A673 (cell line): ENCODE measurements at regions not wholly inside any gene's neighbourhood (a gene's known extent, or its start where the extent isn't known, plus 50 kb on each side); places are given as distances from the start of the nearest gene placed in this dataset.
"Not testable (repeated sequence)": the region's sequence is repeated elsewhere in the genome, so short reads cannot be mapped to it uniquely, and the experiment has no call there.

Experiments used
- BruUV-seq: library from RNA; stranded (reverse); fragments of 400-500 nt; replicated peaks from 2 replicates; lab custom pipeline; 2021; lab: Mats Ljungman, UMichigan
- CTCF ChIA-PET: fragments of 300-600 bp; sonication (Branson Sonifier 250); formaldehyde crosslinking; loops from one replicate; lab custom pipeline; 2022; ENCODE audit warnings: antibody characterized with exemption; lab: Charles Lee
- POLR2A ChIA-PET: fragments of 300-600 bp; sonication (Branson Sonifier 250); formaldehyde crosslinking; loops from one replicate; lab custom pipeline; 2022; ENCODE audit warnings: antibody characterized with exemption; ENCODE audit not compliant: low non-redundant PET; lab: Charles Lee
- DNase-seq: peaks from one replicate; pipeline ENCODE4 v3.0.0-alpha.2; 2015; ENCODE audit warnings: low spot score
- H3K27ac ChIP-seq: fragments of 200-600 bp; sonication (generic); 2 replicates; pipeline ENCODE4 v1.5.1; 2016; ENCODE audit warnings: mixed run types, low read depth, mild to moderate bottlenecking, mixed read lengths, antibody characterized with exemption, low read length; ENCODE audit not compliant: poor library complexity, severe bottlenecking
- H3K27me3 ChIP-seq: fragments of 200-600 bp; sonication (generic); replicated peaks from 2 replicates; pipeline ENCODE4 v1.6.1; 2017; ENCODE audit warnings: mixed run types, low read depth, mild to moderate bottlenecking, mixed read lengths, antibody characterized with exemption, low read length; ENCODE audit not compliant: insufficient read depth, poor library complexity
- H3K36me3 ChIP-seq: fragments of 200-600 bp; sonication (generic); 2 replicates; pipeline ENCODE4 v1.6.1; 2016; ENCODE audit warnings: mixed run types, mild to moderate bottlenecking, mixed read lengths, antibody characterized with exemption, low read length; ENCODE audit not compliant: insufficient read depth, poor library complexity, severe bottlenecking
- H3K4me1 ChIP-seq: fragments of 200-600 bp; sonication (generic); 2 replicates; pipeline ENCODE4 v1.6.1; 2017; ENCODE audit warnings: mixed run types, mild to moderate bottlenecking, mixed read lengths, antibody characterized with exemption, low read length; ENCODE audit not compliant: insufficient read depth, poor library complexity, severe bottlenecking
- H3K4me3 ChIP-seq: fragments of 200-600 bp; sonication (generic); 2 replicates; pipeline ENCODE4 v1.5.1; 2016; ENCODE audit warnings: low read depth, mixed run types, mild to moderate bottlenecking, mixed read lengths, low read length; ENCODE audit not compliant: poor library complexity, severe bottlenecking
- H3K9me3 ChIP-seq: fragments of 200-600 bp; sonication (generic); 2 replicates; pipeline ENCODE4 v1.6.1; 2016; ENCODE audit warnings: mixed run types, low read depth, mild to moderate bottlenecking, mixed read lengths, antibody characterized with exemption, low read length; ENCODE audit not compliant: poor library complexity, severe bottlenecking
- EZH2 ChIP-seq: fragments of 200-600 bp; sonication (generic); IDR thresholded peaks from 2 replicates; pipeline ENCODE4 v1.6.1; 2017; ENCODE audit warnings: borderline replicate concordance, low read depth, mild to moderate bottlenecking, mixed read lengths, antibody characterized with exemption, low read length; ENCODE audit not compliant: poor library complexity, severe bottlenecking
- intact Hi-C: fragments of 100-400 bp; cut with micrococcal nuclease; formaldehyde crosslinking; loops from one replicate; pipeline ENCODE4 v1.10.0; 2022; ENCODE audit not compliant: unreplicated experiment
- TF ChIP-seq, protein P1 (sequence below): fragments of 300-800, 200-600 bp; sonication (generic); conservative IDR thresholded peaks from 2 replicates; pipeline ENCODE4 v1.5.1; 2017; ENCODE audit warnings: low read depth, mild to moderate bottlenecking, antibody characterized with exemption, low read length, moderate library complexity, mixed read lengths

DNA sequence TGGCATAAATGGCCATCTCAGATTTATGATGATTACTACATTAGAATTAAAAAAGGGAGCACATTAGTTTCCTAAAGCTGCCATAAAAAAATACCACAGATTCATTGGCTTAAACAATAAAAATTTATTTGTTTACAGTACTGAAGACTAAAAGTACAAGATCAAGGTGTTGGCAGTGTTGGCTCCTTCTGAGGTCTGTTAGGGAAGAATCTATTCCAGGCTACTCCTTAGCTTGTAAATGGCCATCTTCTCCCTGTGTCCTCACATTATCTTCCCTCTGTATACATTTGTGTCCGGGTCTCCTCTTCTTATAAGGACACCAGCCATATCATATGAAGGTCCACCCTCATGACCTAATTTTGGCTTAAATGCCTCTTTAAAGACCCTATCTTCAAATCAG is 341.0 kb downstream of the SLC7A11 start:
- H3K4me3 ChIP-seq = no peak overlapping the region
- H3K27me3 ChIP-seq = no peaks in the 10 kb centered on the region
- no peaks in the 10 kb centered on the region for H3K9me3 ChIP-seq
- DNase-seq = no peak
- H3K27ac ChIP-seq = no peak overlapping the region
- no peaks in the 10 kb centered on the region for H3K36me3 ChIP-seq
- H3K4me1 ChIP-seq = no peaks in the 10 kb centered on the region
- intact Hi-C loops = no loop called here
- ChIA-PET POLR2A (no interaction called here), CTCF (no interaction called here)
- TF ChIP-seq, protein P1, sequence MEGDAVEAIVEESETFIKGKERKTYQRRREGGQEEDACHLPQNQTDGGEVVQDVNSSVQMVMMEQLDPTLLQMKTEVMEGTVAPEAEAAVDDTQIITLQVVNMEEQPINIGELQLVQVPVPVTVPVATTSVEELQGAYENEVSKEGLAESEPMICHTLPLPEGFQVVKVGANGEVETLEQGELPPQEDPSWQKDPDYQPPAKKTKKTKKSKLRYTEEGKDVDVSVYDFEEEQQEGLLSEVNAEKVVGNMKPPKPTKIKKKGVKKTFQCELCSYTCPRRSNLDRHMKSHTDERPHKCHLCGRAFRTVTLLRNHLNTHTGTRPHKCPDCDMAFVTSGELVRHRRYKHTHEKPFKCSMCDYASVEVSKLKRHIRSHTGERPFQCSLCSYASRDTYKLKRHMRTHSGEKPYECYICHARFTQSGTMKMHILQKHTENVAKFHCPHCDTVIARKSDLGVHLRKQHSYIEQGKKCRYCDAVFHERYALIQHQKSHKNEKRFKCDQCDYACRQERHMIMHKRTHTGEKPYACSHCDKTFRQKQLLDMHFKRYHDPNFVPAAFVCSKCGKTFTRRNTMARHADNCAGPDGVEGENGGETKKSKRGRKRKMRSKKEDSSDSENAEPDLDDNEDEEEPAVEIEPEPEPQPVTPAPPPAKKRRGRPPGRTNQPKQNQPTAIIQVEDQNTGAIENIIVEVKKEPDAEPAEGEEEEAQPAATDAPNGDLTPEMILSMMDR = no peak
- no peak for TF ChIP-seq EZH2
- no TSS peak for BruUV-seq

DNA sequence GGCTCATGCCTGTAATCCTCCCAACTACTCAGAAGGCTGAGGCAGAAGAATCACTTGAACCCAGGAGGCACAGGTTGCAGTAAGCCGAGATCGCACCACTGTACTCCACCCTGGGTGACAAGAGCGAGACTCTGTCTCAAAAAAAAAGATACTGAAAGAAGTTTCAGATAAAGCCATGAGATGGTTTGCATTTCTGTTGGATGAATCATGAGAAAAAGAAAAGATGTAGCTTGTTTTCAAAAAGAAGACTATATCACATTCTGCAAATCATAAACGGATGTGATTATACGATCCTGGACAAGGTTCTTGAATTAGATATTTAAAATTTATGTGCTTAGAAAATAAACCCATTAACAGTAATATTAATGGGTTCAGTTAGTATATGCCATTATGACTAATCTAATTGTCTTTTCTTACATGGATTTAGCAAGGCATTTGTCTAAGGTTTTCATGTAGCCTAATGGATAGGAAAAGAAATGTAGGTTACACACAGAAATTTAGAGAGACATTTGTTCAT is 345.9 kb downstream of the SLC7A11 start:
- H3K9me3 ChIP-seq = no peaks in the 10 kb centered on the region
- intact Hi-C loops = no loop called here
- no peak for DNase-seq
- no peaks in the 10 kb centered on the region for H3K36me3 ChIP-seq
- no peaks in the 10 kb centered on the region for H3K27me3 ChIP-seq
- no TSS peak for BruUV-seq
- no peaks in the 10 kb centered on the region for H3K4me1 ChIP-seq
- ChIA-PET POLR2A (no interaction called here), CTCF (no interaction called here)
- TF ChIP-seq EZH2 = no peak
- TF ChIP-seq, protein P1 = no peak
- H3K27ac ChIP-seq = no peak overlapping the region
- H3K4me3 ChIP-seq = no peak overlapping the region

DNA sequence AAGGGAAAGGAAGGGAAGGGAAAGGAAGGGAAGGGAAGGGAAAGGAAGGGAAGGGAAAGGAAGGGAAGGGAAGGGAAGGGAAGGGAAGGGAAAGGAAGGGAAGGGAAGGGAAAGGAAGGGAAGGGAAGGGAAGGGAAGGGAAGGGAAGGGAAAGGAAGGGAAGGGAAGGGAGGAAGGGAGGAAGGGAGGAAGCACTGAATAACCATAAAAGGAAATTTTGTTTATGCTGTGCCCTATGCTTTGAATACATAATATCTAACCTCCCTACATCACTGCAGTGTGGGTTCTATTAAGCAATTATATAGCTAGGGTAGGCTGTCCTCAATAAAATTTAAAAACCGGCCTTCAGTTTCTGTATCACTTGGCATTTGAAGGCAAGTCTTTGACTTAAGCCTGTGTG is 346.6 kb downstream of the SLC7A11 start:
- H3K36me3 ChIP-seq, DNase-seq, POLR2A ChIA-PET, H3K27ac ChIP-seq, intact Hi-C loops, H3K27me3 ChIP-seq, CTCF ChIA-PET, H3K4me3 ChIP-seq, BruUV-seq, H3K4me1 ChIP-seq, H3K9me3 ChIP-seq: not testable (repeated sequence)

DNA sequence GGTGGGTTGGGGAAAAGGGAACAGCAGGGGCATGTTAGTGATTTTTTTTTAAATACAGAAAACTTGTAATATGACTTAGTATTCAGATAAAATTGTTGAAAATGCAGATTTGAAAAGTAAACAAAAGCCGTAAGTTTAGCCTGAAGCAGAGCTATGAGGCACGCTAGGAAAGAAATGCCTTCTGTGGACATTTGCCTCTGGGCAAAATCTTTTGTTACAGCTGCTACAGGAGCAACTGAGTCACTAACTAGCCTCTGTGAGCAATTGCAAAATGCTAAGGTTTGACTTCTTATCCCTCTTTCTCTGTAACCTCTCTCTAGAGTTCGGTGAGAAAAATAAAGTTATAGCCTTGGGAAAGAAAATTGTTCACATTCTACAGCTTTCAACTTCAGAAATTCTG is 350.0 kb downstream of the SLC7A11 start:
- DNase-seq = no peak
- Histone ChIP-seq H3K4me3 (no peak overlapping the region), H3K27me3 (no peaks in the 10 kb centered on the region), H3K9me3 (no peaks in the 10 kb centered on the region), H3K36me3 (no peaks in the 10 kb centered on the region), H3K27ac (no peak overlapping the region), H3K4me1 (no peaks in the 10 kb centered on the region)
- intact Hi-C loops = no loop called here
- TF ChIP-seq, protein P1 = no peak
- no peak for TF ChIP-seq EZH2
- CTCF ChIA-PET = no interaction called here
- no TSS peak for BruUV-seq
- POLR2A ChIA-PET = no interaction called here
